Parathyroid adenoma (tissue), 2 donors: ENCODE measurements at regions not wholly inside any gene's neighbourhood (a gene's known extent, or its start where the extent isn't known, plus 50 kb on each side); places are given as distances from the start of the nearest gene placed in this dataset.

ENCODE experiments used
- H2AFZ ChIP-seq: fragments of 300-600 bp; sonication (generic); one replicate; pipeline ENCODE4 v1.7.0; 2017; ENCODE audit warnings: antibody characterized with exemption, mild to moderate bottlenecking
- H3K27ac ChIP-seq: fragments of 300-600 bp; sonication (generic); one replicate; pipeline ENCODE4 v1.7.0; 2017
- H3K27me3 ChIP-seq: fragments of 300-600 bp; sonication (generic); one replicate; pipeline ENCODE4 v1.7.0; 2017; ENCODE audit warnings: low read length; ENCODE audit not compliant: control insufficient read depth, insufficient read depth
- H3K36me3 ChIP-seq: fragments of 300-600 bp; sonication (generic); one replicate; pipeline ENCODE4 v1.7.0; 2017; ENCODE audit warnings: low read length; ENCODE audit not compliant: control insufficient read depth, insufficient read depth
- H3K4me1 ChIP-seq: fragments of 300-600 bp; sonication (generic); one replicate; pipeline ENCODE4 v1.7.0; 2017; ENCODE audit warnings: control low read depth
- H3K4me2 ChIP-seq: fragments of 300-600 bp; sonication (generic); one replicate; pipeline ENCODE4 v1.7.0; 2017; ENCODE audit warnings: low read length
- H3K4me3 ChIP-seq: fragments of 300-600 bp; sonication (generic); one replicate; pipeline ENCODE4 v1.7.0; 2017; ENCODE audit warnings: low read depth, low read length
- H3K79me2 ChIP-seq: fragments of 300-600 bp; sonication (generic); one replicate; pipeline ENCODE4 v1.7.0; 2017; ENCODE audit warnings: control low read depth
- H3K9ac ChIP-seq: fragments of 300-600 bp; sonication (generic); one replicate; pipeline ENCODE4 v1.7.0; 2017; ENCODE audit warnings: mild to moderate bottlenecking
- H3K9me3 ChIP-seq: fragments of 300-600 bp; sonication (generic); one replicate; pipeline ENCODE4 v1.7.0; 2017; ENCODE audit warnings: low read length; ENCODE audit not compliant: control insufficient read depth
- CTCF ChIP-seq: fragments of 300-600 bp; sonication (generic); IDR thresholded peaks from one replicate; pipeline ENCODE4 v1.7.0; 2017; ENCODE audit warnings: antibody characterized with exemption, mild to moderate bottlenecking
- donor health status: primary hyperparathyroidism.

DNA sequence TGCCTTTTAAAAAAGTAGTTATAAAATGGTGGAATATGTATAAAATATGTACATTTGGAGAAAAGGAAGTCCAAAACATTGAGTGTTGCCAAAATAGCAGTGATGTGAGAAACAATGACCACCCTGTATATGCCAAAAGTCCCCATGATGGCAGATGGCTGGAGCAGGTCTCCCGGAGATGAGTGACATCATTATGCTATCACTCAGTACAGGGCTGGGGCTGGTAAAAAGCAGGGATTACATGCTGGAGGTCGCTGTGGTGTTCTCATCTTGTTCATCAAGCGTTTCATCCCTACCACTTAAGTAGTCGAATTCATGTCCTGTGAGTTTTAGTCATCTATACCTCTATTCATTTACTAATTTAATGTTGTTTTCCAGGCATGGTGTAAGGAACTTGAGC is 315.3 kb upstream of the SLC35B3 start:
- no peak overlapping the region for H3K9ac ChIP-seq
- H3K4me2 ChIP-seq = no peak overlapping the region
- H3K27ac ChIP-seq = no peak overlapping the region
- no peaks in the 10 kb centered on the region for H3K27me3 ChIP-seq
- H2AFZ ChIP-seq = no peak overlapping the region
- TF ChIP-seq CTCF = no peak
- H3K4me1 ChIP-seq = no peaks in the 10 kb centered on the region
- no peaks in the 10 kb centered on the region for H3K9me3 ChIP-seq
- no peak overlapping the region for H3K4me3 ChIP-seq
- H3K36me3 ChIP-seq = no peaks in the 10 kb centered on the region
- no peaks in the 10 kb centered on the region for H3K79me2 ChIP-seq

GRCh38 chr6:8749465-8749864 is 314.1 kb upstream of the SLC35B3 start:
- no peak for TF ChIP-seq CTCF
- no peaks in the 10 kb centered on the region for H3K36me3 ChIP-seq
- H3K27ac ChIP-seq = no peak overlapping the region
- no peaks in the 10 kb centered on the region for H3K79me2 ChIP-seq
- H3K4me2 ChIP-seq = no peak overlapping the region
- H3K27me3 ChIP-seq = no peaks in the 10 kb centered on the region
- no peaks in the 10 kb centered on the region for H3K4me1 ChIP-seq
- no peak overlapping the region for H2AFZ ChIP-seq
- no peak overlapping the region for H3K4me3 ChIP-seq
- H3K9me3 ChIP-seq = no peaks in the 10 kb centered on the region
- H3K9ac ChIP-seq = no peak overlapping the region

GRCh38 chr6:8743170-8743745 is 307.9 kb upstream of the SLC35B3 start:
- Histone ChIP-seq H3K9ac (no peak overlapping the region), H3K27ac (no peak overlapping the region), H3K4me3 (peak overlapping the region; percentile 48), H3K27me3 (no peaks in the 10 kb centered on the region), H3K4me1 (no peaks in the 10 kb centered on the region), H3K79me2 (no peaks in the 10 kb centered on the region), H2AFZ (peak overlapping the region; percentile 13), H3K4me2 (peak overlapping the region; percentile 64), H3K9me3 (no peaks in the 10 kb centered on the region), H3K36me3 (no peaks in the 10 kb centered on the region)
- TF ChIP-seq CTCF = no peak

GRCh38 chr6:8739454-8739853 is 304.1 kb upstream of the SLC35B3 start:
- Histone ChIP-seq H3K4me3 (no peak overlapping the region), H3K36me3 (no peaks in the 10 kb centered on the region), H3K4me2 (no peak overlapping the region), H3K4me1 (no peaks in the 10 kb centered on the region), H3K79me2 (no peaks in the 10 kb centered on the region), H2AFZ (no peak overlapping the region), H3K27ac (no peak overlapping the region), H3K9ac (no peak overlapping the region), H3K27me3 (no peaks in the 10 kb centered on the region), H3K9me3 (no peaks in the 10 kb centered on the region)
- no peak for TF ChIP-seq CTCF

- H3K9me3 ChIP-seq = no peaks in the 10 kb centered on the region
- H3K27me3 ChIP-seq = no peaks in the 10 kb centered on the region
- H3K4me1 ChIP-seq = no peaks in the 10 kb centered on the region
- H3K9ac ChIP-seq = no peak overlapping the region
- H3K4me3 ChIP-seq = no peak overlapping the region
- H3K36me3 ChIP-seq = no peaks in the 10 kb centered on the region
- no peak overlapping the region for H3K4me2 ChIP-seq
- H2AFZ ChIP-seq = no peak overlapping the region
- no peak for TF ChIP-seq CTCF
- H3K79me2 ChIP-seq = no peaks in the 10 kb centered on the region
- no peak overlapping the region for H3K27ac ChIP-seq
These were observed 303.6 kb upstream of the SLC35B3 start for GRCh38 chr6:8738951-8739350.
